Gastrocnemius medialis (tissue), 4 donors: ENCODE measurements at regions not wholly inside any gene's neighbourhood (a gene's known extent, or its start where the extent isn't known, plus 50 kb on each side); places are given as distances from the start of the nearest gene placed in this dataset.

Experiments
- ATAC-seq, 2 donors: fragments of 150-250 bp; one replicate each; pipeline ENCODE4 v1.9.1; 2016
- DNase-seq, 2 donors: peaks; one replicate each; pipeline ENCODE4 v3.0.0-alpha.2; 2019
- H3K27ac ChIP-seq, 4 donors: fragments of 200-600 bp; sonication (generic); 1 replicate in 1 of 4; 2 replicates in 3 of 4; pipeline ENCODE4 v1.5.1; 2016 to 2018; ENCODE audit warnings: mild to moderate bottlenecking in 2 of 4, moderate library complexity in 1 of 4
- H3K27me3 ChIP-seq, 3 donors: fragments of 200-600 bp; sonication (generic) in 2 of 3; 1 replicate in 1 of 3; 2 replicates in 2 of 3; pipeline versions ENCODE4 v1.5.1 to v1.6.0; 2016 to 2019; ENCODE audit warnings: mild to moderate bottlenecking in 1 of 3, moderate library complexity in 1 of 3
- H3K36me3 ChIP-seq, 2 donors: fragments of 200-600 bp; sonication (generic) in 1 of 2; one replicate each; pipeline ENCODE4 v1.5.1; 2017 to 2018
- H3K4me1 ChIP-seq, 2 donors: fragments of 200-600 bp; sonication (generic) in 1 of 2; one replicate each; pipeline ENCODE4 v1.5.1; 2016 to 2017; ENCODE audit warnings: mild to moderate bottlenecking in 2 of 2
- H3K4me3 ChIP-seq, 4 donors: fragments of 200-600 bp; sonication (generic) in 3 of 4; 1 replicate in 1 of 4; 2 replicates in 3 of 4; pipeline ENCODE4 v1.5.1; 2016 to 2019; ENCODE audit warnings: mild to moderate bottlenecking in 2 of 4
- H3K9me3 ChIP-seq, 3 donors: fragments of 200-600 bp; sonication (generic) in 2 of 3; 1 replicate in 1 of 3; 2 replicates in 2 of 3; pipeline ENCODE4 v1.5.1; 2016 to 2019
- CTCF ChIP-seq, 5 experiments: fragments of 450-650 bp in 3 of 5; fragments of 200-600 bp in 2 of 5; sonication (generic) in 2 of 5; IDR thresholded peaks in 4 of 5; conservative IDR thresholded peaks in 1 of 5; 1 replicate in 4 of 5; 2 replicates in 1 of 5; pipeline ENCODE4 v1.5.1; 2016 to 2019; ENCODE audit warnings: antibody characterized with exemption in 5 of 5, mild to moderate bottlenecking in 3 of 5, moderate library complexity in 3 of 5
- POLR2A ChIP-seq, 2 donors: fragments of 450-650 bp; IDR thresholded peaks; one replicate each; pipeline ENCODE4 v1.6.1; 2017; ENCODE audit warnings: antibody characterized with exemption in 2 of 2, mild to moderate bottlenecking in 2 of 2, moderate library complexity in 2 of 2
- in situ Hi-C, 4 donors: fragments of 200-750 bp; cut with MboI; loops; one replicate each; pipeline versions ENCODE4 v1.15.0 to v1.8.0; 2017; ENCODE audit warnings: low sequenced_read_pairs in 4 of 4
- intact Hi-C: fragments of 100-400 bp; cut with DNase I; formaldehyde crosslinking; loops from one replicate; pipeline ENCODE4 v1.15.1; 2023; ENCODE audit warnings: low total_unique reads

GRCh38 chr1:99176753-99177152 lies 87.5 kb upstream of the PLPPR4 start:
- intact Hi-C loops: no loop called here
- H3K27ac ChIP-seq: no peak overlapping the region
- H3K36me3 ChIP-seq: no peaks in the 10 kb centered on the region
- H3K9me3 ChIP-seq: no peaks in the 10 kb centered on the region
- no peaks in the 10 kb centered on the region for H3K27me3 ChIP-seq
- H3K4me1 ChIP-seq: peaks cover 0 to 8% of the 10 kb centered on the region in 2 donors
- in situ Hi-C loops: loop anchor here (5.0 to 25.0 kb wide), 6 partner anchors 286 to 531 kb away; no protein-coding TSS in a partner anchor
- no peak overlapping the region for H3K4me3 ChIP-seq
- no peak for TF ChIP-seq POLR2A (IDR thresholded peaks at IDR 0.05)
- TF ChIP-seq CTCF (IDR thresholded peaks at IDR 0.05 in 4 of 5, conservative IDR thresholded peaks at IDR 0.05 in 1 of 5): no peak
- ATAC-seq: no peak
- DNase-seq: no peak

- Histone ChIP-seq H3K27me3 (no peaks in the 10 kb centered on the region), H3K9me3 (no peaks in the 10 kb centered on the region), H3K27ac (no peak overlapping the region), H3K4me1 (peaks cover 0 to 8% of the 10 kb centered on the region in 2 donors), H3K36me3 (no peaks in the 10 kb centered on the region), H3K4me3 (no peak overlapping the region)
- TF ChIP-seq POLR2A (IDR thresholded peaks at IDR 0.05): no peak
- no peak for TF ChIP-seq CTCF (IDR thresholded peaks at IDR 0.05 in 4 of 5, conservative IDR thresholded peaks at IDR 0.05 in 1 of 5)
- intact Hi-C loops (no loop called here), in situ Hi-C loops (loop anchor here (5.0 to 25.0 kb wide), 6 partner anchors 285 to 530 kb away; no protein-coding TSS in a partner anchor)
- ATAC-seq (no peak), DNase-seq (no peak)
These were observed 86.8 kb upstream of the PLPPR4 start for GRCh38 chr1:99177465-99177864.

- peak; percentile 74 to 81 (median 76) for TF ChIP-seq CTCF (IDR thresholded peaks at IDR 0.05 in 4 of 5, conservative IDR thresholded peaks at IDR 0.05 in 1 of 5)
- TF ChIP-seq POLR2A (IDR thresholded peaks at IDR 0.05): no peak
- DNase-seq (peak; percentile 43 to 56), ATAC-seq (peak; percentile 91 to 97)
- Histone ChIP-seq H3K27me3 (no peaks in the 10 kb centered on the region), H3K36me3 (no peaks in the 10 kb centered on the region), H3K4me1 (peaks cover 0 to 8% of the 10 kb centered on the region in 2 donors), H3K27ac (peak overlapping the region in 1 of 4 donors; percentile 28), H3K4me3 (no peak overlapping the region), H3K9me3 (no peaks in the 10 kb centered on the region)
- intact Hi-C loops: loop anchor here (1.0 to 2.0 kb wide), 2 partner anchors 300 to 527 kb away; no protein-coding TSS in a partner anchor
- in situ Hi-C loops: loop anchor here in 3 of 4 donors (10.0 to 25.0 kb wide), 3 partner anchors 282 to 307 kb away; no protein-coding TSS in a partner anchor
These were observed 83.9 kb upstream of the PLPPR4 start for GRCh38 chr1:99180343-99180808.

- Histone ChIP-seq H3K4me1 (peaks cover 0 to 8% of the 10 kb centered on the region in 2 donors), H3K27me3 (no peaks in the 10 kb centered on the region), H3K36me3 (no peaks in the 10 kb centered on the region), H3K4me3 (no peak overlapping the region), H3K9me3 (no peaks in the 10 kb centered on the region), H3K27ac (no peak overlapping the region)
- DNase-seq (no peak), ATAC-seq (no peak)
- in situ Hi-C loops: loop anchor here in 3 of 4 donors (10.0 to 25.0 kb wide), 3 partner anchors 281 to 306 kb away; no protein-coding TSS in a partner anchor
- TF ChIP-seq CTCF (IDR thresholded peaks at IDR 0.05 in 4 of 5, conservative IDR thresholded peaks at IDR 0.05 in 1 of 5): no peak
- intact Hi-C loops: loop anchor here (1.0 to 2.0 kb wide), 2 partner anchors 300 to 526 kb away; no protein-coding TSS in a partner anchor
These were observed 83.4 kb upstream of the PLPPR4 start for GRCh38 chr1:99180915-99181314.
